ENCODE measurements at regions not wholly inside any gene's neighbourhood (a gene's known extent, or its start where the extent isn't known, plus 50 kb on each side); places are given as distances from the start of the nearest gene placed in this dataset.

- H3K9ac ChIP-seq (ENCODE audit: insufficient read depth, low read length, poor library complexity, severe bottlenecking) = no peak overlapping the region
- H3K79me2 ChIP-seq (ENCODE audit: insufficient read depth, low read length) = no peaks in the 10 kb centered on the region
- no peak overlapping the region for H3K27ac ChIP-seq (ENCODE audit: low read depth in 1 of 2, low read length in 2 of 2)
- no peak overlapping the region for H3K4me3 Mint-ChIP-seq
- H3K9me3 ChIP-seq (replicated peaks in 1 of 2; ENCODE audit: control insufficient read depth in 1 of 2, insufficient read depth in 1 of 2, low read length in 2 of 2) = no peaks in the 10 kb centered on the region
- TF ChIP-seq, protein P1, sequence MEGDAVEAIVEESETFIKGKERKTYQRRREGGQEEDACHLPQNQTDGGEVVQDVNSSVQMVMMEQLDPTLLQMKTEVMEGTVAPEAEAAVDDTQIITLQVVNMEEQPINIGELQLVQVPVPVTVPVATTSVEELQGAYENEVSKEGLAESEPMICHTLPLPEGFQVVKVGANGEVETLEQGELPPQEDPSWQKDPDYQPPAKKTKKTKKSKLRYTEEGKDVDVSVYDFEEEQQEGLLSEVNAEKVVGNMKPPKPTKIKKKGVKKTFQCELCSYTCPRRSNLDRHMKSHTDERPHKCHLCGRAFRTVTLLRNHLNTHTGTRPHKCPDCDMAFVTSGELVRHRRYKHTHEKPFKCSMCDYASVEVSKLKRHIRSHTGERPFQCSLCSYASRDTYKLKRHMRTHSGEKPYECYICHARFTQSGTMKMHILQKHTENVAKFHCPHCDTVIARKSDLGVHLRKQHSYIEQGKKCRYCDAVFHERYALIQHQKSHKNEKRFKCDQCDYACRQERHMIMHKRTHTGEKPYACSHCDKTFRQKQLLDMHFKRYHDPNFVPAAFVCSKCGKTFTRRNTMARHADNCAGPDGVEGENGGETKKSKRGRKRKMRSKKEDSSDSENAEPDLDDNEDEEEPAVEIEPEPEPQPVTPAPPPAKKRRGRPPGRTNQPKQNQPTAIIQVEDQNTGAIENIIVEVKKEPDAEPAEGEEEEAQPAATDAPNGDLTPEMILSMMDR (IDR thresholded peaks at IDR 0.05) = no peak
- no peaks in the 10 kb centered on the region for H3K36me3 ChIP-seq (replicated peaks in 1 of 2; ENCODE audit: control insufficient read depth in 1 of 2, insufficient read depth in 2 of 2, low read length in 2 of 2)
- H3K27me3 ChIP-seq (ENCODE audit: control insufficient read depth in 2 of 2, insufficient read depth in 2 of 2, low read length in 2 of 2) = no peaks in the 10 kb centered on the region
- H3K36me3 Mint-ChIP-seq = no peaks in the 10 kb centered on the region
- H3K4me1 Mint-ChIP-seq = no peaks in the 10 kb centered on the region
- intact Hi-C loops (cut with micrococcal nuclease) = no loop called here
- no peak overlapping the region for H3K27ac Mint-ChIP-seq
- 86% methylated on average over 1 of the region's 3 CpGs for WGBS (ENCODE audit: insufficient coverage)
- H3K27me3 Mint-ChIP-seq (ENCODE audit: low read depth in 3 of 3) = peaks cover 3 to 7% (median 3%) of the 10 kb centered on the region in 3 donors
- no peaks in the 10 kb centered on the region for H4K20me1 ChIP-seq (ENCODE audit: insufficient read depth, low read length)
- peak in 1 of 3 donors; percentile 9 for DNase-seq
- H3K9me3 Mint-ChIP-seq = peaks cover 0 to 4% (median 0%) of the 10 kb centered on the region in 7 donors
- no peak overlapping the region for H3K4me2 ChIP-seq (replicated peaks; ENCODE audit: extremely low read depth, low read length, poor library complexity, severe bottlenecking)
- no peaks in the 10 kb centered on the region for H3K4me1 ChIP-seq (ENCODE audit: control insufficient read depth in 1 of 2, insufficient read depth in 2 of 2, low read length in 2 of 2)
- H3K4me3 ChIP-seq (replicated peaks in 1 of 3; ENCODE audit: low read depth in 2 of 3, low read length in 3 of 3) = no peak overlapping the region
- H2AFZ ChIP-seq (ENCODE audit: insufficient read depth, low read depth, low read length, poor library complexity, severe bottlenecking) = no peak overlapping the region
These were observed 81.4 kb upstream of the UQCRFS1 start for GRCh38 chr19:29294343-29294811.

- intact Hi-C loops (cut with micrococcal nuclease) = no loop called here
- Histone ChIP-seq H3K9ac (ENCODE audit: insufficient read depth, low read length, poor library complexity, severe bottlenecking) (no peak overlapping the region), H3K27ac (ENCODE audit: low read depth in 1 of 2, low read length in 2 of 2) (no peak overlapping the region), H3K4me2 (replicated peaks; ENCODE audit: extremely low read depth, low read length, poor library complexity, severe bottlenecking) (no peak overlapping the region), H3K4me3 (replicated peaks in 1 of 3; ENCODE audit: low read depth in 2 of 3, low read length in 3 of 3) (no peak overlapping the region), H3K27me3 (ENCODE audit: control insufficient read depth in 2 of 2, insufficient read depth in 2 of 2, low read length in 2 of 2) (no peaks in the 10 kb centered on the region), H4K20me1 (ENCODE audit: insufficient read depth, low read length) (no peaks in the 10 kb centered on the region), H2AFZ (ENCODE audit: insufficient read depth, low read depth, low read length, poor library complexity, severe bottlenecking) (no peak overlapping the region), H3K36me3 (replicated peaks in 1 of 2; ENCODE audit: control insufficient read depth in 1 of 2, insufficient read depth in 2 of 2, low read length in 2 of 2) (no peaks in the 10 kb centered on the region), H3K79me2 (ENCODE audit: insufficient read depth, low read length) (no peaks in the 10 kb centered on the region), H3K4me1 (ENCODE audit: control insufficient read depth in 1 of 2, insufficient read depth in 2 of 2, low read length in 2 of 2) (no peaks in the 10 kb centered on the region), H3K9me3 (replicated peaks in 1 of 2; ENCODE audit: control insufficient read depth in 1 of 2, insufficient read depth in 1 of 2, low read length in 2 of 2) (no peaks in the 10 kb centered on the region)
- H3K4me3 Mint-ChIP-seq = no peak overlapping the region
- no peaks in the 10 kb centered on the region for H3K36me3 Mint-ChIP-seq
- H3K4me1 Mint-ChIP-seq = no peaks in the 10 kb centered on the region
- TF ChIP-seq, protein P1 (IDR thresholded peaks at IDR 0.05) = no peak
- H3K27ac Mint-ChIP-seq = no peak overlapping the region
- DNase-seq = no peak
- WGBS (ENCODE audit: insufficient coverage) = no CpG with 5 or more reads among the region's 2 CpGs
- peaks cover 2 to 9% (median 3%) of the 10 kb centered on the region in 3 donors for H3K27me3 Mint-ChIP-seq (ENCODE audit: low read depth in 3 of 3)
- H3K9me3 Mint-ChIP-seq = peaks cover 0 to 4% (median 0%) of the 10 kb centered on the region in 7 donors
These were observed 82.3 kb upstream of the UQCRFS1 start for GRCh38 chr19:29295285-29295684.

Data from CD14-positive monocyte (primary cell).